GM19025 (cell line): ENCODE measurements at regions not wholly inside any gene's neighbourhood (a gene's known extent, or its start where the extent isn't known, plus 50 kb on each side); places are given as distances from the start of the nearest gene placed in this dataset.

ENCODE experiments used
- ATAC-seq: cut with Tn5 transposase; IDR thresholded peaks from one replicate; pipeline ENCODE4 v1.9.1; 2021; ENCODE audit warnings: mild to moderate bottlenecking, low read depth, moderate library complexity; ENCODE audit not compliant: unreplicated experiment

- no peak for ATAC-seq
Measured at GRCh38 chr12:22882559-22882958, 257.6 kb downstream of the ETNK1 start.

GRCh38 chr12:22893878-22894277, 268.9 kb downstream of the ETNK1 start:
- no peak for ATAC-seq

- ATAC-seq: no peak
Measured at GRCh38 chr12:22899184-22899583, 274.2 kb downstream of the ETNK1 start.

GRCh38 chr12:22900401-22900800, 275.4 kb downstream of the ETNK1 start:
- ATAC-seq: no peak

GRCh38 chr12:22904485-22904884, 279.5 kb downstream of the ETNK1 start:
- no peak for ATAC-seq

- no peak for ATAC-seq
Measured at GRCh38 chr12:22916241-22916640, 291.3 kb downstream of the ETNK1 start.

- no peak for ATAC-seq
Measured at GRCh38 chr12:22916815-22917214, 291.8 kb downstream of the ETNK1 start.

GRCh38 chr12:22919883-22920282, 294.9 kb downstream of the ETNK1 start:
- no peak for ATAC-seq

- ATAC-seq: no peak
Measured at GRCh38 chr12:22923768-22924167, 298.8 kb downstream of the ETNK1 start.

- ATAC-seq: no peak
Measured at GRCh38 chr12:22924391-22924790, 299.4 kb downstream of the ETNK1 start.

GRCh38 chr12:22925623-22926022, 300.7 kb downstream of the ETNK1 start:
- no peak for ATAC-seq

GRCh38 chr12:22932431-22932830, 307.5 kb downstream of the ETNK1 start:
- no peak for ATAC-seq

- no peak for ATAC-seq
Measured at GRCh38 chr12:22935090-22935489, 310.1 kb downstream of the ETNK1 start.

GRCh38 chr12:22935501-22935900, 310.5 kb downstream of the ETNK1 start:
- ATAC-seq: no peak

- ATAC-seq: no peak
Measured at GRCh38 chr12:22938323-22938722, 313.4 kb downstream of the ETNK1 start.

GRCh38 chr12:22951206-22951605, 326.2 kb downstream of the ETNK1 start:
- ATAC-seq: no peak

- no peak for ATAC-seq
Measured at GRCh38 chr12:22956690-22957089, 331.7 kb downstream of the ETNK1 start.

- no peak for ATAC-seq
Measured at GRCh38 chr12:22967171-22967570, 342.2 kb downstream of the ETNK1 start.

- ATAC-seq: no peak
Measured at GRCh38 chr12:22969521-22969920, 344.6 kb downstream of the ETNK1 start.

GRCh38 chr12:22971247-22971646, 346.3 kb downstream of the ETNK1 start:
- ATAC-seq: no peak

GRCh38 chr12:22971701-22972191, 346.8 kb downstream of the ETNK1 start:
- ATAC-seq: no peak

- no peak for ATAC-seq
Measured at GRCh38 chr12:22974865-22975264, 349.9 kb downstream of the ETNK1 start.

GRCh38 chr12:22978962-22979361, 354.0 kb downstream of the ETNK1 start:
- no peak for ATAC-seq
